ENCODE measurements at regions not wholly inside any gene's neighbourhood (a gene's known extent, or its start where the extent isn't known, plus 50 kb on each side); places are given as distances from the start of the nearest gene placed in this dataset.

- no peak for DNase-seq
These were observed 207.9 kb upstream of the SALL3 start for GRCh38 chr18:78771496-78772359.

GRCh38 chr18:78772360-78773302 lies 207.0 kb upstream of the SALL3 start:
- no peak for DNase-seq

DNA sequence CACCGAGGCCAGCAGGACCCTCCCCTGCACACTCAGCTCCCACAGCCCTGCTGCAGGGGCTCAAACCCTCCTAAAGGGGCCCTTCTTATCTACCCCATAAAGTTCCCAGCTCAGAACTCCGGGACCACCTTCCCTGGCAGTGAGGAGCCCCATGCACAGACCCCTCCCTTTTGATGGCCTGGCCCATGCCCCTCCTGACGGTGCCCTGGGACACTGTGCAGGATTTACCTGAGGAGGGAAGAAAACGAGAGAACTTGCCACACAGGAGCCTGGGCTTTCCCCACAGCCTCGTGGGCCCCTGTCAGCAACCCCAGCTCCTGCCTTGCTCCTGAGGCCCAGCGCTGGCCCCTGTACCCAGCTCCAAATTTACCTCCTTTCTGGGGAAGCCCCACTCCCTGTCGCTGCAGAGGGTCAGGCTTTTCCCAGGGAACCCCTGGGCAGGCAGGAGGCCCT lies 206.3 kb upstream of the SALL3 start:
- no peak for DNase-seq

GRCh38 chr18:78773819-78774218 lies 205.8 kb upstream of the SALL3 start:
- DNase-seq, result no peak

- DNase-seq, result no peak
These were observed 204.9 kb upstream of the SALL3 start for GRCh38 chr18:78774741-78775141.

- no peak for DNase-seq
These were observed 203.5 kb upstream of the SALL3 start for GRCh38 chr18:78776151-78776550.

DNA sequence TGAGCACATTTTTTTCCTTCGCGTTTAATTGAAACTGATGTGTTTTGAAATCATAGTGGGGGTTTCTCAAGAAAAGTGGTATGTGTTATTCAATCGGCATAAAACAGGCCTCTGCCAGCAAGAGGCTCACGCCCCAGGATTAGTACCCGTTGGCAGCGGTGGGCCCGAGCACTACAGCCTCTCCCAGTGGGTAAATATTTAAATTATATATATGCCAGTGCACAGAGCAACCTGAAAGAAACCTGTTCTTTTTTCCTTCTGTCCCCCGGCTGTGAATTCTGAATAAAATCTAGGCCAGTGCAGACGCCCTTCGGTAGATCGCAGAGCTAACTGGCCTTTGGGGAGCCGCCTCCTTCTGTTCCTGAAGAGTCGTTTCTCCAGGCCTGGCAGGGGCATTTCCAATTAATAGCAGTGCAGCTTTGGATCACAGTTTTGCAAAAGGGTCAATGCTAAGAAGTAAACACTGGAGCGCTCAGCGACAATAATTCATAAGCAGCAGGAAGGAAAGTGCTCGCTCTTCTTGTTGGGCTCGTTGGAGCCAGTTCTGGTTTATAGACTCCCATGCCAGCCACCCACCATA lies 202.8 kb upstream of the SALL3 start:
- no peak for DNase-seq

GRCh38 chr18:78777992-78778391 lies 201.6 kb upstream of the SALL3 start:
- no peak for DNase-seq

DNA sequence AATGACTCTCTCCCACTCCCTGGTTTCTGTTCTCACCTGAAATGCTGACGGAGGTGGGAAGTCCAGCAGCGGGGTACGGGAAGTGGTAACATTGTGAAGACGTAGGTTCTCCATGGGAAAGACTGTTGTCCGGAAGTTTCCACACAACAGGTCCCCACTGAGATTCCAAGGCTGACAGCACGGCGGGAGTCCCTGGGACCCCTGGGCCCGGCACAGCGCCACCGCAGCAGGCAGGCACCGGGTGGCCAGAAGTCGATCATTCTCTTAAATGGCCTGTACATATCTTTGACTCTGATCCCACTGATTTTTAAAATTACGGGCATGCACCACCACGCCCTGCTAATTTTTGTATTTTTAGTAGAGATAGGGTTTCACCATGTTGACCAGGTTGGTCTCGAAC lies 201.0 kb upstream of the SALL3 start:
- DNase-seq, result no peak

DNA sequence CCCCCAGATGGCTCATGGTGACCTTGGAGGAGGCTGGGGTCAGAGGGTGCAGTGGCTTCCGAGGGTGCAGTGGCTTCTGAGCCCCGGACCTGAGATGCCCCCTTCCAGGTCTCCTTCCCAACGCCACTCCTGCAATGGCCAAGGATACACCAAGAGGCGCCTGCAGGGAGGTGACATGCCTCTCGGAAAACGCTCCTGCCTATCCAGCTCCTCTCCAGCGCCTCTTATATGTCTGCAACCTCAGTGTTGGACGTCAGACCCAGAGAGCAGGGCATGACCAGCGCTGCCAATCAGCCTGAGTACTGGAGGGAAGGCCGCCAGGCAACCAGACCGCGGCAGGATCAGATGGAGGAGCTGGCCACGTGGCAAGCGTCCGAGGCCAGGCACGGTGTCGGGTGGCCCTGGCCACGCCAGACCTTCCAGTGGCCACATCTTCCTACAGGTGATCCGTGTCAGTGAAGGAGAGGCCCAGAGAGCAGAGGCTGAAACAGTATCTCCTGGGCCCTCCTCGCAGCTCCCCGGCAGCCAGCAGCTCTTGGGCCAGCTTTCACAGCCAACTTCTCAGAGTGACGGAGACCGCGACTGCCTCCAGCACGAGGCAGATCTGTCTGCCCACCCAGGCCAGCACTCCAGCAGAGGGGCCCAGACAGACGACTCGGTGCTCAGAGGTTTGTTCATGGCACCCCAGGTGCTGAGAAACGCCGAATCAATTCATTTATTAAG lies 199.5 kb upstream of the SALL3 start:
- no peak for DNase-seq

- no peak for DNase-seq
These were observed 198.7 kb upstream of the SALL3 start for GRCh38 chr18:78780719-78781600.

DNA sequence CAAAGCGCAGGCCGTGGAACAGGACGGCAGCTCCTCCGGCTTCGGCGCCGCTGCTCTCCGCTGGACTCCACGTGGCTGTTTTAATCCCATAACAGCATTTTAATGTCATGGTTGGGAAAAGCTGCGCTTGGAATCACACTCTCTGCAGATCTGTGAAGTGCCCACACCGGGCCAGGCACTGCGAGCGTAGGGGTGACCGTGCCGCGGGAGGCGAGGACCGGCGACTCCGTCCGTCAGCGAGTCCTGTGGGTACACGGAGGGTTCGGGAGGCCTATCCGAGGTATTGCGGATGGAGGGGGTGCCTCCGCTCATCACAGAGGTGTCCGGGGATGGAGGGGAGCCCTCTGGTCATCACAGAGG lies 198.0 kb upstream of the SALL3 start:
- DNase-seq, result no peak

- no peak for DNase-seq
These were observed 196.6 kb upstream of the SALL3 start for GRCh38 chr18:78782951-78783563.

- no peak for DNase-seq
These were observed 196.1 kb upstream of the SALL3 start for GRCh38 chr18:78783564-78783960.

DNA sequence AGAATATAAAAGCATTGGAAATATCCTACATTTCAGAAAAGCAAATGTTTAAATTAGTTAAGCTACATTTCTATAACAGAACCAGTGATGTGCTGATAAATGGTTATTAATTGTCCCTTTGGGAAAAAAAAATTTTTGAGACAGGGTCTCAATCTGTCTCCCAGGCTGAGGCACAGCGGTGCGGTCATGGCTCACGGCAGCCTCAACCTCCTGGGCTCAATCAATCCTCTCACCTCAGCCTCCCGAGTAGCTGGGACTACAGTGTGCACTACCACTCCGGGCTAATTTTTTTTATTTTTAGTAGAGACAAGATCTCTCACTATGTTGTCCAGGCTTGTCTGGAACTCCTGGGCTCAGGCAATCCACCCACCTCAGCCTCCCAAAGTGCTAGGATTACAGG lies 194.8 kb upstream of the SALL3 start:
- no peak for DNase-seq

GRCh38 chr18:78785706-78786105 lies 193.9 kb upstream of the SALL3 start:
- DNase-seq, result no peak

DNA sequence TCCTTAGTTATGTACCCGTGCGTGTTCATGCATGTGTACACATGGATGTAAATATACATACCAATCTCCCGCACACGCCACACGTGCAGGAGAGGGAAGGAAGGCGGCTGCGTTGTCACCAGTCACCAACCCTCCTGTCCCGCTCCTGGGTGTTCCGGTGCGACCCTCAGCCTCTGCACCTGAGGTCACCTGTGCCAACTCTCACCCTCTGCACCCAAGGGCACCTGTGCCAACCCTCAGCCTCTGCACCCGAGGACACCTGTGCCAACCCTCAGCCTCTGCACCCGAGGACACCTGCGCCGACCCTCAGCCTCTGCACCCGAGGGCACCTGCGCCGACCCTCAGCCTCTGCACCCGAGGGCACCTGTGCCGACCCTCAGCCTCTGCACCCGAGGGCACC lies 192.8 kb upstream of the SALL3 start:
- no peak for DNase-seq

DNA sequence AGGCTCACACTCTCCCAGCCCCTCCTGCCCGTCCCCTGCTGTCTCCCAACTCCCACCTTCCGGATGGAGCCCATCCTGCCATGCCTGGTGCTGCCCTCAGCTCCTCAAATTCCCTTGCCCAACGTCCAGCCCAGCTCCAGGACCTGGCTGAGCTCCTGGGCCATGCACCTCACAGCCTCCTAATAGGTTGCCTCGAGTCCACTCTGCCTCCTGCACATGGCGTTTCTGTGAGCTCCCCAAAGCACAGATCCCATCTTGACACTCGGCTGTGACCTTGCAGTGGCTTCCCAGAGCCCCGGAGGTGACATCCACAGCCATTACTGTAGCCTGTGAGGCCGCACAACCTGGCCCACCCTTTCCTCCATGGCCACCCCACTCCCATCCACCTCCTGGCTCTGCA lies 191.9 kb upstream of the SALL3 start:
- DNase-seq, result no peak

DNA sequence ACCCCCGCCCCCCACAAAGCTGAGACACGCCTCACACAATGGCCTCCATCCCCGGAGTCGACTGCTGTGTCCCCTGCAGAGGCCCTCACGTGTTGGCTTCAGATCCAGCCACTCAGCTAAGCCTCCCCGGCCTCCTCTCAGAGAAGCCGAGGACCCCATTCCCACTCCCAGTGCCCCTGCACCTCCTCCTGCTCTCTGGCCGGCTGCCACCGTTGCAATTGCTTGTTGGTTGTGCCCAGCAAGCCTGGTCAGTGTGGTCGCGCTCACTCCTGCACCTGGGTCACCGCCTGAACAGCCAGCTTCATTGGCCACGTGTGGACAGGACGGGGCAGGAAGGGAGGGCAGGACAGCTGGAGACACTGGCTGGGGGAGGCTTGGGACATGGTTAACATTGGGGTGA lies 191.5 kb upstream of the SALL3 start:
- DNase-seq, result no peak

DNA sequence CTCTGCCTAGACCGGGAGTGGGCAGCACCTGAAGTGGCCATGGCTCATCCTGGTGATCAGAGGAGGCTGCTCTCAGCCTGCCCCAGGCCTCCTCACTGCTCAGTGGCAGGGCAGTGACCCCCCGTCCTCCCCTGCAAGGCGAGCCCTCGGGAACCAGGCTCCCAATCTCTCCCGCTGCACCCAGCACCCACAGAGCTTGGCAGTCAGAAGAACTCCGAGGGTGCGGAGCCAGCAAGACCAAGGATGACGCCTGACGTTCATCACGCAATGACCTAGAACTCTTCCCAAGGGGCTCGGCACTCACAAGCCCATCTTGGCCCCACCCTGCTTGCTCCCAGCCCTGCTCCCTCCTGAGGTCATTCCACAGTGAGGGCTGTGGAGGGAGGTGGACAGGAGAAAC lies 189.8 kb upstream of the SALL3 start:
- DNase-seq, result no peak

DNA sequence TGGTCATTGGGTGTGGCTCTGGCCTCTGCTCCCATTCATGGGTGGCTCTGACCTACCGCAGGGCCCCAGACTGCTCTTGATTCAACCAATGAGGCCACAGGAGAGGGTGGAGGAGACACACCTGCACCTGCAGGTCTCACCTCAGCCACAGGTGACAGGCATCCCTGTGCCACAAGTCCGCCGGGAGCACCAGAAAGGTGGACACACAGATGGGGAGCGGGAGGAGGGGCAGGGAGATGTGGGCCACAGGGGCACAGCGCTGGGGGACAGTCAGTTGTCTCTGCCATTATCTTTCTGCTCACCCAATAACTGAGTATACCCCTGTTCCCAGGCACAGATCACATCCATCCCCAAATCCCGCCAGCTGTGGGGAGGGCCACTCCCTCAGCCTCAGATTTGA lies 189.1 kb upstream of the SALL3 start:
- no peak for DNase-seq

Measured in stimulated activated CD4-positive, alpha-beta T cell treated with anti-CD3 and anti-CD28 coated beads, Interleukin-4, amount 100 ng/mL, for 1 hour (primary cell).